ENCODE measurements at regions not wholly inside any gene's neighbourhood (a gene's known extent, or its start where the extent isn't known, plus 50 kb on each side); places are given as distances from the start of the nearest gene placed in this dataset.

- peak; percentile 57; the same call in 1 of the 2 replicates for TF ChIP-seq GATA2 (IDR thresholded peaks at IDR 0.05; ENCODE audit: low read depth, low read length)
- TF ChIP-seq GATA3 (IDR thresholded peaks at IDR 0.05; ENCODE audit: low read depth, low read length), result no peak
Measured at GRCh38 chr4:1557221-1557597, 126.9 kb downstream of the FAM53A start.

All from SH-SY5Y (cell line).